ENCODE measurements at regions not wholly inside any gene's neighbourhood (a gene's known extent, or its start where the extent isn't known, plus 50 kb on each side); places are given as distances from the start of the nearest gene placed in this dataset.

DNA sequence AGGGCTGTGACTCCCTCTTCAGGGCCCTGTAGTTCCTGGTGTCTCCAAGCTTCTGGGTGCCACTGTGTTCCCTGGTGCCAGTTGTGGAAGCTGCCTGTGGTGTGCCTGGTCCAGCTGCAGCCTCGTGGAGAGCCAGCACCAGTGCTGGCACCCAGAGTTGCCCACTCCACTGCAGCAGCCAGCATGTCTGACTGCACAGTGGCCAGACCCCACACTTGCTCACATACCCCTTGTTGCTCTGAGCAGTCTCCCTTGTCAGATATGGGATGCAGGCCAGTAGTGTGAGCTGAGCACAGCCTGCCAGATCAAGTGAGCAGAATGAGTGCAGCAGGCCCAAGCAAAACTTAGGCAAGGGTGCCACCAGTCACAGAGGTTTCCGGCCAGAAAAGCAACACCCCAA, 108.6 kb downstream of the ZMAT1 start:
- TF ChIP-seq EZH2phosphoT487 (IDR thresholded peaks at IDR 0.05; ENCODE audit: low read depth) = no peak
- TF ChIP-seq, protein P1, sequence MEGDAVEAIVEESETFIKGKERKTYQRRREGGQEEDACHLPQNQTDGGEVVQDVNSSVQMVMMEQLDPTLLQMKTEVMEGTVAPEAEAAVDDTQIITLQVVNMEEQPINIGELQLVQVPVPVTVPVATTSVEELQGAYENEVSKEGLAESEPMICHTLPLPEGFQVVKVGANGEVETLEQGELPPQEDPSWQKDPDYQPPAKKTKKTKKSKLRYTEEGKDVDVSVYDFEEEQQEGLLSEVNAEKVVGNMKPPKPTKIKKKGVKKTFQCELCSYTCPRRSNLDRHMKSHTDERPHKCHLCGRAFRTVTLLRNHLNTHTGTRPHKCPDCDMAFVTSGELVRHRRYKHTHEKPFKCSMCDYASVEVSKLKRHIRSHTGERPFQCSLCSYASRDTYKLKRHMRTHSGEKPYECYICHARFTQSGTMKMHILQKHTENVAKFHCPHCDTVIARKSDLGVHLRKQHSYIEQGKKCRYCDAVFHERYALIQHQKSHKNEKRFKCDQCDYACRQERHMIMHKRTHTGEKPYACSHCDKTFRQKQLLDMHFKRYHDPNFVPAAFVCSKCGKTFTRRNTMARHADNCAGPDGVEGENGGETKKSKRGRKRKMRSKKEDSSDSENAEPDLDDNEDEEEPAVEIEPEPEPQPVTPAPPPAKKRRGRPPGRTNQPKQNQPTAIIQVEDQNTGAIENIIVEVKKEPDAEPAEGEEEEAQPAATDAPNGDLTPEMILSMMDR (IDR thresholded peaks at IDR 0.05; ENCODE audit: low read depth, low read length) = no peak
